SW 1271 (cell line): ENCODE measurements at regions not wholly inside any gene's neighbourhood (a gene's known extent, or its start where the extent isn't known, plus 50 kb on each side); places are given as distances from the start of the nearest gene placed in this dataset.

Experiments used
- DNase-seq, 2 experiments: peaks; one replicate each; lab custom pipeline; 2025; lab: John Stamatoyannopoulos, UW

DNA sequence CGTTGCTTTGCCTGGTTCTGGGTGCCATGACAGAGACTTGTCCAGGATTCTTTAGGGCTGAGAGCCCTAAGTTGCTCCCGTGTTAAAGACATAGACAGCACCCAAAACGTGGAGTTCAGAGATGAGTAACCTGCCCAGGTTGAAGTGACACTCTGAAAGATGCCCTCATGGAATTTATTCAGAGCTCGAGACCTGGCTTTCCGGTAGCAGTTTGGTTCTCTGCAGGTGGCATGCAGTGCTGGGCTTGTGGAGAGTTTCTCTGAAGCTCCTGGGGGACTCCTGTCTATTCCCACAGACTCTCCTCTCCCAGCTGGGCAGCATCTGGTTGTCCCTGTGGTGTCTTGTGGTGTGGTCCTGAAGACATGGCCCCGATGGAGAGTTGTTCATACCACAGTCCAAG lies 241.0 kb downstream of the RHOU start:
- DNase-seq: no peak

DNA sequence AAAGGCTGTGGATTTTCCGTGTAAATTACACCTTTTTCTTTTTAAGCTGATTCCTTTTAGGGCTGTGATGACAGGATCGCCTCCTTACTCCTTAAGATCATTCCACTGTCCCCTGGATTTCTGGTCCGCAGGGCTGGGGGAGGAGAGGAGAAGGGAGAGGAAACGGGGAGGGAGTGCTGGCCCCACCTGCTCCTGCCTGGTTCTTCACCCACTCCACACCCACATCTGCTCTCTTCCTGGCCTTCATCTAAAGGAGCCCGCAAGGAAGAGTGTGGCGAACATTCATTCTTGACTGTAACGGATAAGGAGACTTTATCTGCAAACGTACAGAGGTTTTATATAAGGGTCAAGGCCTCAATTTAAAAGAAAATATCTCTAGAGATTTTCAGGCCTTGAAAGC lies 242.0 kb downstream of the RHOU start:
- no peak for DNase-seq

DNA sequence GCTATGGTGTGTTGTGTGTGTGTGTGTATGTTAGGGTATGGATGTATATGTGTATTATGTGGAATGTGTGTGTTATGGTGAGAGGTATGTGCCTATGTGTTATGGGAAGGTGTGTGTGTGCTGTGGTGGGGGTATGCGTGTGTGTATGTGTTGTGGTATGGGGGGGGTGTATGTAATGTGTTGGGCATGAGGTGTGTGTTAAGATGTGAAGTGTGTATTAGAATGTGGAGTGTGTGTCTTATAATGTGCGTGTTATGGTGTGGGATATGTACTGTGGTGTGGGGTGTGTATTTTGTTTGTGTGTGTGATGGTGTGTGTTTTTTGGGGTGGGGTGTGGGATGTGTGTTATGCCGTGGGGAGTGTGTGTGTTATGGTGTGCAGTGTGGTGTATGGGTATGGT lies 242.5 kb downstream of the RHOU start:
- DNase-seq: no peak

DNA sequence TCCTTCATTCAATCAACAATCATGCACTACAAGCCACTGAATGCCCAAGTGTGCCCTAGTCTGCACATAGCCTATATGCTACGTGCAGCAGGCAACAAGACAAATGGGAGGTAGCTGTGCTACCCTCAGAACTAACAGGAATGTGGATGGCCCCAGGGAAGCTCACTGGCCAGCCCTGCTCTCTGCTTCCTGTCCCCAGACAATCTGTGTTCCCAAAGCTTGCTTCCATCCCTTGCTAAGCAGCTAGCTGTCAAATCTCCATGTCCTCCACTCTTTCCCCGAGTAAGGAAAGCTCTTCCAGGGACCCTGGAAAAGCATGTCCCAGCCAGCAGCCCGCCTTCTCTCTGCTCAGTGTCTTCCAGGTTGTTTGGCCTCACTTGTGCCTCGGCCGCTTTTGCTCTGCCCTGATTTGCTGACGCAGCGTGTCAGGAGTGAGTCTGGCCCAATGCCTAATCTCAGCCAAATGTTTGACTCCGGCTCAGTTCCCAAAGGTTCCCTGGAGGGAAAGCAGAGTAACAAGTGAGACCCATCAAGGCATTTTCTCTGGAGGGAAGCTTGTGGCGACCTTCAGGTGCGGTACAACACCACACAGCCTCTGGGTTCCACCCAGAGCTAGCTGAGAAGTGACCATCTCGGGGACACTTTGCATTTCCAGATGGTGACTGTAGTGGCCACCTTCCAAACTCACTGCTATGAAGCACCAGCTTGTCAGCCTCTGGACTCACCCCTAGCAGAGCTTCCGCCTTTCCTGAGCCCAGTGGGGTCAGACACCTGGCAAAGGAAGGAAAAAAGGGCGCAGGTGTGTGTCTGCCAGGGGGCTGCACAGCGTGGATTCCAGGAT lies 243.4 kb downstream of the RHOU start:
- DNase-seq: no peak

GRCh38 chr1:228979325-228979699 lies 244.0 kb downstream of the RHOU start:
- DNase-seq: no peak

DNA sequence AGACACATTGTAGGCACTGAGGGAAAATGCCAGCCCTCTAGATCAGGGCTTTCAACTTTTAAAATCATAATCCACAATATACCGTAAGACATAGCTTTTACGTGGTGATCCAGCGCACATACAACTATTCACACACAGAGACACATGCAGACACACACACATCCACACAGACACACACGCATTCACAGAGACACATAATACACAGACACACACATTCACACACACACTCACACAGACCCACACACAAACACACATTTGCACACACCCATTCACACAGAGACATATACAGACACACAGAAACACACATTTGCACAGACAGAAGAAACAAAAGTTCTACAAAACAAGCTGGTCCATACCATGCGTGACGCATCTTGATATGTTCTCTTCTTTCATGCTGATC lies 244.5 kb downstream of the RHOU start:
- DNase-seq: no peak

DNA sequence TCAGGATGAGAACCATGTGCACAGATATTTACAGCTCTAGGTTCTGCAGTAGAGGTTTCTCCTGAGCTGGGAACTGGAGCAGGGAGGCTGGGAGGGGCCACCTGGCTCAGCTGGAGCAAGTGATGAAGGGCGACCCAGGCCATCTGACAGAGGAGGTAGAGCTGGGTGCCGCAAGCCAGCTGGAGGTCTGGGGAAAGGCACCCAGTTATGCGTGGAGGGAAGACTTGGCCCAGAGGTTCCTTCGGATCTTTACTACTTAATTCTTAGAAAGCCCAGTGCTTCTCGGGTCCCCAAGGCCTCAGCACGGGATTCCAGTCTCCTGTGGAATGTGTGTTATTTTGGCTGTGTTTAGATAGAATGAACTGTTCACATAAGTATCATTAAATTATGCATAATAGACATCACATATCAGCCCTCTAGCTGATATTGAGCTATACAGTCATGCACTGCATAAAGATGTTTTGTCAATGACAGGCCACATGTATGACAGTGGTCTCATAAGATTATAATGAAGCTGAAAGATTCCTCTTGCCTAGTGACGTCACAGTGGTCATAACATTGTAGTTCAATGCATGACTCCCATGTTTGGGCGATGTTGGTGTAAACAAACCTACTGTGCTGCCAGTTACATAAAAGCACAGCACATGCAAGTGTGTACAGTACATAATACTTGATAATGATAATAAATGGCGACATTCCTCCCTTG lies 245.1 kb downstream of the RHOU start:
- no peak for DNase-seq

DNA sequence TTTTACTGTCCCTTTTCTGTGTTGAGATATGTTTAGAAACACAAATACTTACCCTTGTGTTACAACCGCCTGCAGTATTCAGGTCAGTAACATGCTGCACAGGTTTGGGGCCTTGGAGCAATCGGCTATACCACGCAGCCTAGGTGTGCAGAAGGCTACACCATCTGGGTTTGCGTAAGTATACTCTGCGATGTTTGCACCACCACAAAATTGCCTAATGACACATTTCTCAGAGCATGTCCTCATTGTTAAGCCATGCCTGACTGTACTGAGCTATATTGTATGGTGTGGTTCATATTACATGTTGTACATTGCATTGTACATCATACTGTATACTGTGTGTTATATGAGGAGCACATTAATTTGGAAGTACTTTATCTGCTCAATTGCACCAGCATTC lies 247.4 kb downstream of the RHOU start:
- no peak for DNase-seq

GRCh38 chr1:228983231-228983660 lies 248.0 kb downstream of the RHOU start:
- DNase-seq: no peak

DNA sequence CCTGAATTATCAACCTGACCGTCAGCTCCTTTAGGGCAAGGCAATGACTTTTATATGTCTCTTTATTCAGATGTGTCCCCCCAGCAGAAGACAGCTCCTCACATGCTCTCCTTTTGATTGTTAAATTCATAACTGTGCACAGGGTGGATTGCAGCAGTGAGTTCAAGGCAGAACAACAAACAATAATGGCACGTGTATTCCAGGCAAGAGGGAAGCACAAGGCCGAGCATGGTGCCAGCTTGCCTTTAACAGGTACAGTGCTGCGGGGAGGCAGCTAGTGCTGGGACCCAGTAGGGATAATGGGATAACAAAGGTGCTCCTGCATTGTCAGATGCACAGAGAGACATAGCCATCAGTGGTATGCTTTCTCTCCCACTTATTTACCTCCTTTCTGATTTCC lies 248.4 kb downstream of the RHOU start:
- DNase-seq: no peak

- DNase-seq: no peak
These were observed 248.8 kb downstream of the RHOU start for GRCh38 chr1:228984107-228984506.

DNA sequence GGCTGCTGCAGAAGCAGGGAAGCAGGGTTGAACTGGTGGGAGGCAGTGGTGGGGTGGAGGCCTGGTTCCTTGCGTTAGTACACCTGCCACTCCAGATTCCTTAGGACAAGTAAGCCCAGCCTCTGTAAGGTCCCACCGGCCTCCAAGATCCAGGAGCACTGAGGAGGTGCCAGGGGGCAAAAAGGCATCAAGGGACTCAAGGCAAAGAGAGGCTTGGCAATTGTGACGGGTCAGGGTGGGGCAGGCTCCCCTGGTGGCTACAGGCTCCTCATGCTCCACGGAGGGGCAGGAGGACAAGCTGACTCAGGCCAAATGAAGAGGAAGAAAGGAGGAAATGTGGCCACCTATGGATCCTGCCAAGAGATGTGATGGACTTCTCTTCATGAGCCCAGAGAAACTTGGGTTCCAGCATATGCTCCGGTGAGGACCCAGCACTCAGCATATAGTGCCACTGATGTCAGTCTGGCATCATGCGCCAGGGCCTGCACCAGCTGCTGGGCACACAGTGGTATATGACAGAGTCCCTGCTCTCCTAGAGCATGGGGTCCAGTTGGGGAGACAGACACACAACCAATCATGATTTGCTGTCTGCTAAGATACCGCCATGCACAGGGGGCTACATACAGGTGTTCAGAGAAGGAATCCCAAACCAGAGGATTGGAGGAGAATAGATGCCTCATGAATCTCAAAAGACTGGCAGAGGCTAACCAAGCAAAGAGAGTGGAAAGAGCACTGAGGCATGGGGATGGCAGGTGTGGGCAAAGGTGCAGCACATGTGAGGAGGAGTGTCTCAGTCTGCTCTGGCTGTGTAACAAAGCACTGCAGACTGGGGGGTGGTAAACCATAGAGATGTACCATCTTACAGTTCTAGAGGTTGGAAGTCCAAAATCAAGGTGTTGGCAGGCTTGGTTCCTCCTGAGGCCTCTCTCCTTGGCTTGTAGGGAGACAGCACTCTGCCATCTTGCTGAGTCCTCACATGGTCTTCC lies 249.7 kb downstream of the RHOU start:
- DNase-seq: no peak

- DNase-seq: no peak
These were observed 250.4 kb downstream of the RHOU start for GRCh38 chr1:228985661-228986060.

- DNase-seq: no peak
These were observed 251.0 kb downstream of the RHOU start for GRCh38 chr1:228986093-228986904.

GRCh38 chr1:228987286-228987685 lies 252.0 kb downstream of the RHOU start:
- no peak for DNase-seq

- no peak for DNase-seq
These were observed 252.6 kb downstream of the RHOU start for GRCh38 chr1:228987736-228988506.

DNA sequence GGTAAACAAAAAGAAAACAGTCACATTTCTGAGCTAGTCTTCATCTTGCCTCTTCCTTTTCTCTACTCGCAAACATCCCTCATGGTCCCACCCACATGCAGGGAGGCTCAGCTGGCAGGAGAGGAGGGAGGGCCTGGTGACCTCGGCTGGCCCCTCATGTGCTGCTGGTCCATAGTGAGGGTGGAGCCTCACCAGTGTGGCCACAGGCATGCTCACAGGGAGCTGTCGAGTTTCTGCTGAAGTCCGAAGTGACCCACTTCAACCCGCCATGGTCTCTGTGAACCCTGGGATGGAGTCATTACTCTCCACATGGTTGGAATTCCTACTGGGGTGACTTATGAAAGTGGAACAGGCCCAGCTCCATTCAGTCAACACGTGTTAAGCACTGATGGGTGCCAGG lies 253.4 kb downstream of the RHOU start:
- DNase-seq: no peak

GRCh38 chr1:228989176-228989575 lies 253.9 kb downstream of the RHOU start:
- DNase-seq: no peak

GRCh38 chr1:228989676-228989991 lies 254.4 kb downstream of the RHOU start:
- no peak for DNase-seq

GRCh38 chr1:228989992-228990827 lies 254.9 kb downstream of the RHOU start:
- no peak for DNase-seq
